Ovary (tissue), 7 donors: ENCODE measurements at regions not wholly inside any gene's neighbourhood (a gene's known extent, or its start where the extent isn't known, plus 50 kb on each side); places are given as distances from the start of the nearest gene placed in this dataset.
"Not testable (repeated sequence)": the region's sequence is repeated elsewhere in the genome, so short reads cannot be mapped to it uniquely, and the experiment has no call there.

Experiments used
- DNase-seq, 5 donors: peaks; one replicate each; pipeline ENCODE4 v3.0.0-alpha.2; 2019 to 2020
- H3K27ac ChIP-seq, 2 donors: fragments of 200-600 bp; one replicate each; pipeline versions ENCODE4 v1.5.1 to v1.8.0; 2019 to 2022
- H3K27me3 ChIP-seq: fragments of 200-600 bp; one replicate; pipeline ENCODE4 v1.8.0; 2022
- H3K36me3 ChIP-seq: fragments of 200-600 bp; sonication (generic); one replicate; pipeline ENCODE4 v1.5.1; 2019
- H3K4me1 ChIP-seq: one replicate; pipeline ENCODE4 v1.8.1; 2013; ENCODE audit warnings: mild to moderate bottlenecking, moderate library complexity; ENCODE audit not compliant: insufficient read depth
- H3K4me3 ChIP-seq: fragments of 200-600 bp; sonication (generic); one replicate; pipeline ENCODE4 v1.5.1; 2017
- H3K9me3 ChIP-seq, 2 donors: fragments of 200-600 bp in 1 of 2; sonication (generic) in 1 of 2; one replicate each; pipeline versions ENCODE4 v1.5.1 to v1.8.1; 2013 to 2019; ENCODE audit warnings: mild to moderate bottlenecking in 1 of 2, moderate library complexity in 1 of 2
- CTCF ChIP-seq, 3 donors: fragments of 450-650 bp in 2 of 3; fragments of 200-600 bp in 1 of 3; IDR thresholded peaks; one replicate each; pipeline versions ENCODE4 v1.5.1 to v1.8.0; 2016 to 2022; ENCODE audit warnings: antibody characterized with exemption in 3 of 3, mild to moderate bottlenecking in 1 of 3
- EP300 ChIP-seq: sonication (generic); formaldehyde crosslinking; IDR thresholded peaks from one replicate; pipeline ENCODE4 v1.6.1; 2017; ENCODE audit warnings: antibody characterized with exemption
- POLR2A ChIP-seq: fragments of 450-650 bp; IDR thresholded peaks from one replicate; pipeline ENCODE4 v1.6.1; 2017; ENCODE audit warnings: antibody characterized with exemption, mild to moderate bottlenecking, moderate library complexity
- WGBS, 3 donors: extraction: QIAGEN DNeasy Blood & Tissue Kit in 1 of 3; methylation state at CpG; one replicate each; pipeline versions ENCODE4 v1.1.5 to v1.1.7; 2013 to 2017; 5-methylcytosine and 5-hydroxymethylcytosine counted together
- intact Hi-C, 4 donors: fragments of 100-400 bp; cut with DNase I; formaldehyde crosslinking; loops; one replicate each; pipeline versions ENCODE4 v1.11.0 to v1.15.1; 2022 to 2023
- donor health status: DM: no; HTN: no; CAD: no; lungs with moderate emphysema.
- donor health status: DM: no; HTN: no; CAD: no.
- donor health status: Bipolar disorder and iron deficiency.
- donor health status: DM: no; HTN: no; CAD: no.
- donor health status: DM: yes; HTN: yes; CAD: no.

GRCh38 chr6:22173311-22173710, 123.5 kb downstream of the PRL start:
- Histone ChIP-seq H3K36me3 (no peaks in the 10 kb centered on the region), H3K4me3 (no peak overlapping the region), H3K4me1 (no peaks in the 10 kb centered on the region), H3K27me3 (no peaks in the 10 kb centered on the region), H3K27ac (no peak overlapping the region), H3K9me3 (peaks cover 3 to 19% of the 10 kb centered on the region in 2 donors)
- no peak for DNase-seq
- intact Hi-C loops = no loop called here
- TF ChIP-seq EP300 (no peak), CTCF (IDR thresholded peaks at IDR 0.05) (no peak), POLR2A (no peak)

GRCh38 chr6:22180250-22180649, 116.6 kb downstream of the PRL start:
- H3K4me3 ChIP-seq, H3K4me1 ChIP-seq, DNase-seq, H3K27ac ChIP-seq, H3K9me3 ChIP-seq, intact Hi-C loops, H3K36me3 ChIP-seq, H3K27me3 ChIP-seq: not testable (repeated sequence)
- WGBS, 3 donors = 86 to 90% (median 90%) methylated on average over 11 to 20 of the region's 20 CpGs

GRCh38 chr6:22184371-22184770, 112.5 kb downstream of the PRL start:
- Histone ChIP-seq H3K27ac (no peak overlapping the region), H3K4me3 (no peak overlapping the region), H3K36me3 (no peaks in the 10 kb centered on the region), H3K4me1 (no peaks in the 10 kb centered on the region), H3K27me3 (no peaks in the 10 kb centered on the region), H3K9me3 (no peaks in the 10 kb centered on the region)
- TF ChIP-seq CTCF (IDR thresholded peaks at IDR 0.05) = no peak
- TF ChIP-seq EP300 = no peak
- TF ChIP-seq POLR2A = no peak
- no peak for DNase-seq
- intact Hi-C loops = no loop called here

GRCh38 chr6:22189946-22190345, 106.9 kb downstream of the PRL start:
- no peaks in the 10 kb centered on the region for H3K9me3 ChIP-seq
- no peaks in the 10 kb centered on the region for H3K4me1 ChIP-seq
- no peaks in the 10 kb centered on the region for H3K27me3 ChIP-seq
- 79 to 87% (median 87%) methylated on average over 6 of the region's 6 CpGs for WGBS, 3 donors
- H3K4me3 ChIP-seq = no peak overlapping the region
- H3K36me3 ChIP-seq = no peaks in the 10 kb centered on the region
- intact Hi-C loops = no loop called here
- no peak overlapping the region for H3K27ac ChIP-seq
- TF ChIP-seq EP300 (no peak), POLR2A (no peak), CTCF (IDR thresholded peaks at IDR 0.05) (no peak)
- DNase-seq = no peak

- H3K4me3 ChIP-seq = no peak overlapping the region
- intact Hi-C loops = no loop called here
- DNase-seq = no peak
- no peak overlapping the region for H3K27ac ChIP-seq
- no peaks in the 10 kb centered on the region for H3K4me1 ChIP-seq
- TF ChIP-seq CTCF (IDR thresholded peaks at IDR 0.05) = no peak
- no peak for TF ChIP-seq EP300
- no peak for TF ChIP-seq POLR2A
- H3K9me3 ChIP-seq = no peaks in the 10 kb centered on the region
- 69 to 83% (median 81%) methylated on average over 3 of the region's 3 CpGs for WGBS, 3 donors
- no peaks in the 10 kb centered on the region for H3K36me3 ChIP-seq
- no peaks in the 10 kb centered on the region for H3K27me3 ChIP-seq
These were observed 102.5 kb downstream of the PRL start for GRCh38 chr6:22194188-22194921.
